Fibroblast of lung (primary cell): ENCODE measurements at regions not wholly inside any gene's neighbourhood (a gene's known extent, or its start where the extent isn't known, plus 50 kb on each side); places are given as distances from the start of the nearest gene placed in this dataset.

Source experiments
- DNase-seq, 2 donors: peaks; one replicate each; pipeline versions ENCODE4 v3.0.0 to v3.0.0-alpha.2; 2010; ENCODE audit warnings: low read depth in 2 of 2
- H2AFZ ChIP-seq: 2 replicates; pipeline ENCODE4 v1.5.1; 2012; ENCODE audit warnings: low read length, control low read depth, inconsistent platforms
- H3K27ac ChIP-seq: 2 replicates; pipeline ENCODE4 v1.5.1; 2011; ENCODE audit warnings: low read length, control low read depth; ENCODE audit not compliant: insufficient read depth
- H3K27me3 ChIP-seq: 2 replicates; pipeline ENCODE4 v1.5.1; 2011; ENCODE audit warnings: mild to moderate bottlenecking, low read length; ENCODE audit not compliant: control insufficient read depth, insufficient read depth
- H3K36me3 ChIP-seq: 2 replicates; pipeline ENCODE4 v1.5.1; 2011; ENCODE audit warnings: low read length; ENCODE audit not compliant: control insufficient read depth, insufficient read depth
- H3K4me1 ChIP-seq: 2 replicates; pipeline ENCODE4 v1.5.1; 2011; ENCODE audit warnings: low read length; ENCODE audit not compliant: control insufficient read depth, insufficient read depth; ENCODE audit errors: extremely low read depth
- H3K4me2 ChIP-seq: 2 replicates; pipeline ENCODE4 v1.5.1; 2011; ENCODE audit warnings: low read length, control low read depth; ENCODE audit not compliant: insufficient read depth; ENCODE audit errors: extremely low read depth
- H3K4me3 ChIP-seq, 4 experiments: fragments of 200-600 bp in 1 of 4; sonication (generic) in 1 of 4; replicated peaks in 1 of 4; 2 replicates each; pipeline ENCODE4 v1.5.1; 2011 to 2016; ENCODE audit warnings: low read length in 4 of 4, low read depth in 3 of 4, mild to moderate bottlenecking in 3 of 4, control low read depth in 2 of 4, inconsistent platforms in 1 of 4, mixed read lengths in 1 of 4; ENCODE audit not compliant: insufficient read depth in 1 of 4; ENCODE audit errors: control extremely low read depth in 1 of 4
- H3K79me2 ChIP-seq: 2 replicates; pipeline ENCODE4 v1.5.1; 2012; ENCODE audit warnings: mild to moderate bottlenecking, low read length, inconsistent platforms; ENCODE audit not compliant: control insufficient read depth, insufficient read depth
- H3K9ac ChIP-seq: 2 replicates; pipeline ENCODE4 v1.5.1; 2011; ENCODE audit warnings: mild to moderate bottlenecking, low read length, control low read depth; ENCODE audit not compliant: insufficient read depth
- H3K9me3 ChIP-seq: 2 replicates; pipeline ENCODE4 v1.5.1; 2012; ENCODE audit warnings: low read depth, low read length; ENCODE audit not compliant: control insufficient read depth, insufficient read depth
- H4K20me1 ChIP-seq: 2 replicates; pipeline ENCODE4 v1.5.1; 2011; ENCODE audit warnings: low read length; ENCODE audit not compliant: control insufficient read depth, insufficient read depth; ENCODE audit errors: extremely low read depth
- EZH2 ChIP-seq: IDR thresholded peaks from 2 replicates; pipeline ENCODE4 v1.5.1; 2012; ENCODE audit warnings: low read length, control low read depth, mild to moderate bottlenecking; ENCODE audit errors: missing control alignments
- TF ChIP-seq, protein P1 (sequence below), 2 donors: IDR thresholded peaks in 1 of 2; conservative IDR thresholded peaks in 1 of 2; 1 replicate in 1 of 2; 2 replicates in 1 of 2; pipeline ENCODE4 v1.5.1; 2011 to 2012; ENCODE audit warnings: low read length in 2 of 2, control low read depth in 1 of 2, inconsistent platforms in 1 of 2, low read depth in 1 of 2, mild to moderate bottlenecking in 1 of 2

DNA sequence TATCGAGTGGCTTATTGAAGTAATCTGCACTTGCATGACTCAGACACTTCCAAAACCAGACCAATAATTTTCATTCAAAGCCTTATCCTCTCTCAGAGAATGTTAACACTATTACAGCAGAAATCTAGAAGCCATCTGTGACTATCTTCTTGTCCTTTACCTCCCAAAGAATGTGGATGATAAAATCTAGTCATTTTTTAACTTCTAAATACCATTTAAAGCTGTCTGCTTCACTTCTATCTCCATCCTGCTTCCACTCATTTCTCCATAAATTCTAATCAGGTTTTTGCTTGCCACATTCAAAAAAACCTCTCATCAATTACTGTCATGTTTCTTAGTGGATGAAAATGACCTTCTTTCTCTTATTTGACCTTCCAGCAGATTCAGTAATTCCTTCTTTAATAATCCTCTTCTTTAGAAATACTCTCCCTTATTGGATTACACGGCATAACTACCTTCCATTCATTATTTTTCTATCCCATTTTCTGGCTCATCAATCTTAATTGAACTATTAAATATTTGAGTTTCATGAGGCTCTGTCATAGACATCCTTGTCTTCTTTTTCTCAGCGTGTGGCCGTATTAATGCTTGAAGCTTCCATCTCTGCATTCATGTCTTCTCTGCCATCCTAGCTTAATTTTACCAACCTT is 1999.4 kb downstream of the MRPL39 start:
- Histone ChIP-seq H4K20me1 (no peaks in the 10 kb centered on the region), H3K4me1 (no peaks in the 10 kb centered on the region), H3K27me3 (no peaks in the 10 kb centered on the region), H3K36me3 (no peaks in the 10 kb centered on the region), H3K9me3 (no peaks in the 10 kb centered on the region), H3K79me2 (no peaks in the 10 kb centered on the region), H3K9ac (no peak overlapping the region), H3K27ac (no peak overlapping the region), H3K4me3 (no peak overlapping the region), H3K4me2 (no peak overlapping the region), H2AFZ (no peak overlapping the region)
- TF ChIP-seq, protein P1, sequence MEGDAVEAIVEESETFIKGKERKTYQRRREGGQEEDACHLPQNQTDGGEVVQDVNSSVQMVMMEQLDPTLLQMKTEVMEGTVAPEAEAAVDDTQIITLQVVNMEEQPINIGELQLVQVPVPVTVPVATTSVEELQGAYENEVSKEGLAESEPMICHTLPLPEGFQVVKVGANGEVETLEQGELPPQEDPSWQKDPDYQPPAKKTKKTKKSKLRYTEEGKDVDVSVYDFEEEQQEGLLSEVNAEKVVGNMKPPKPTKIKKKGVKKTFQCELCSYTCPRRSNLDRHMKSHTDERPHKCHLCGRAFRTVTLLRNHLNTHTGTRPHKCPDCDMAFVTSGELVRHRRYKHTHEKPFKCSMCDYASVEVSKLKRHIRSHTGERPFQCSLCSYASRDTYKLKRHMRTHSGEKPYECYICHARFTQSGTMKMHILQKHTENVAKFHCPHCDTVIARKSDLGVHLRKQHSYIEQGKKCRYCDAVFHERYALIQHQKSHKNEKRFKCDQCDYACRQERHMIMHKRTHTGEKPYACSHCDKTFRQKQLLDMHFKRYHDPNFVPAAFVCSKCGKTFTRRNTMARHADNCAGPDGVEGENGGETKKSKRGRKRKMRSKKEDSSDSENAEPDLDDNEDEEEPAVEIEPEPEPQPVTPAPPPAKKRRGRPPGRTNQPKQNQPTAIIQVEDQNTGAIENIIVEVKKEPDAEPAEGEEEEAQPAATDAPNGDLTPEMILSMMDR (conservative IDR thresholded peaks at IDR 0.05 in 1 of 2, IDR thresholded peaks at IDR 0.05 in 1 of 2; ENCODE audit: low read depth in 1 of 2, low read length in 2 of 2), result no peak
- TF ChIP-seq EZH2, result no peak
- no peak for DNase-seq

DNA sequence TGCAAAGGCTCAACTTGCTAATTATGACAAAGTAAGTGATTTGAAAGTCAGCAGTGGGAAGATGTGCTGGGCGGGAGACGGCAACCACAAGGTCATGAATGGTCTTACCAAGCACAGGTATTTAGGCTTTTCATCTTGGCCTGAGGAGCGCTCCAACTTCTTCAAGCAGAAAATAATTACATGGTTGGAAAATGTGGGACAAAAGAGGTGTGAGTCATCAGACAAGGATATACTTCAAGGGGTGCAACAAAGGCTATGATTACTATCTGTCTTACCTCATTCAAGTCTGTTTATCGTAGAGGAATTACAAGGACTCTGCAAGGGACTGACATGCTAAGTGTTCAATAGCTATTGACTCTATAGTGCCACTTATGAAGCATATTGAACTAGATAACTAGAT is 2005.7 kb downstream of the MRPL39 start:
- no peak for DNase-seq
- Histone ChIP-seq H3K4me3 (no peak overlapping the region), H3K9ac (no peak overlapping the region), H3K27ac (no peak overlapping the region), H3K36me3 (no peaks in the 10 kb centered on the region), H3K9me3 (no peaks in the 10 kb centered on the region), H2AFZ (no peak overlapping the region), H3K4me2 (no peak overlapping the region), H3K4me1 (no peaks in the 10 kb centered on the region), H4K20me1 (no peaks in the 10 kb centered on the region), H3K79me2 (no peaks in the 10 kb centered on the region), H3K27me3 (no peaks in the 10 kb centered on the region)
- no peak for TF ChIP-seq EZH2
- TF ChIP-seq, protein P1 (conservative IDR thresholded peaks at IDR 0.05 in 1 of 2, IDR thresholded peaks at IDR 0.05 in 1 of 2; ENCODE audit: low read depth in 1 of 2, low read length in 2 of 2), result no peak

DNA sequence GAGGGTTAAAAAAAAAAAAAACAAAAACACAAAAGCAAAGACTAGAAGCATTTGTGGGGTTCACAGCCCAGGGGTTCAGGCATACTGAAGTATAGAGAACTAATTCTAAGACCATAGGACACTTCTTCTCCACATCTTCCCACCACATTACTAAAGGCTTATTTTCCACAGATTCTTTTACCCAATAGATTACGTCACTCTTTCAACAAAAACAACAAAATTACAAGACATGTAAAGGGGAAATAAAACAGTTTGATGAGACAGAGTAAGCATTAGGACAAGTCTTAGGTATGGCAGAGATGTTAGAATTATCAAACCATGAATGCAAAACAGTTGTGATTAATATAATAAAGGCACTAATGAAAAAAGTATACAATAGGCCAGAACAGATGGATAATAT is 2013.7 kb downstream of the MRPL39 start:
- Histone ChIP-seq H3K4me3 (no peak overlapping the region), H3K4me2 (no peak overlapping the region), H3K9me3 (no peaks in the 10 kb centered on the region), H3K27ac (no peak overlapping the region), H2AFZ (no peak overlapping the region), H3K4me1 (no peaks in the 10 kb centered on the region), H4K20me1 (no peaks in the 10 kb centered on the region), H3K36me3 (no peaks in the 10 kb centered on the region), H3K27me3 (no peaks in the 10 kb centered on the region), H3K9ac (no peak overlapping the region), H3K79me2 (no peaks in the 10 kb centered on the region)
- no peak for DNase-seq
- TF ChIP-seq, protein P1 (conservative IDR thresholded peaks at IDR 0.05 in 1 of 2, IDR thresholded peaks at IDR 0.05 in 1 of 2; ENCODE audit: low read depth in 1 of 2, low read length in 2 of 2), result no peak
- no peak for TF ChIP-seq EZH2
